ENCODE measurements at regions not wholly inside any gene's neighbourhood (a gene's known extent, or its start where the extent isn't known, plus 50 kb on each side); places are given as distances from the start of the nearest gene placed in this dataset.
"Not testable (repeated sequence)": the region's sequence is repeated elsewhere in the genome, so short reads cannot be mapped to it uniquely, and the experiment has no call there.

DNA sequence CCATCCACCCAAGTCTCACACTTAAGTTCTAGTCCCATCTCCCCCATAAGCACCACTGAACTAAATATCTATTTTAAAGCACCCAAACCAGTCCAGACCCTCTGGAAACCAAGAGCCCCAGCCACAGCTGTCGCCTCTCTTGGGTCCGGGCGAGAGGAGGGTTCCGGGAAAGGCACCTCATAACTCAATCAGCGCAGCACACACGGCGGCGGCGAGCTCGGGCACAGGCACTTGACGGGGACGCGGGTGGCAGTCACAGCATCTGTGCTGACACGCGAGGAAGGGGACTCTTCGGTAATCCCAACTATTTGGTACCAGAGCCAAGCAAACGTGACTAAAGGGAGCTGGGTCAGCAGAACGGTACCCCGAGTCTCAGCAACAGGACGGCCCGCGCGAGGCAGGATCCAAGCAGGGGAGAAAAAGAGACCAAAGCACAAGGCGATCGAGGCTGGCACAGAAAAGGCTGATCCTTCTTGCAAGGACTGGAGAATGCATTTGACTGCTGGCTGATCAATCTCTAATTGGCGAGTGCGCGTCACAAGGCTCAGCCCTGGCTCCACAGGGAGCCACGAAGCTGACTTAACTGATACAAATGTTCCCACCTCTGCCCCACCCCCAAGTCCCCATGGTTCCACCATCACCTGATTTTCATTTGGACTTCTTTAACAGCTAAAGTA, 470.7 kb downstream of the PCDH19 start:
- POLR2A ChIA-PET; H3K4me3 ChIP-seq (replicated peaks in 1 of 2; ENCODE audit: low read depth in 1 of 2, low read length in 2 of 2); H3K9me3 ChIP-seq (ENCODE audit: control insufficient read depth in 1 of 2, insufficient read depth in 1 of 2, low read depth in 1 of 2, low read length in 2 of 2); H2AFZ ChIP-seq (ENCODE audit: low read depth, low read length, poor library complexity, severe bottlenecking); RAD21 ChIA-PET (ENCODE audit: low non-redundant PET in 1 of 2, low total read pairs in 2 of 2, uncharacterized antibody in 2 of 2, unreplicated experiment in 2 of 2); DNase-seq (ENCODE audit: low read depth, low spot score); H4K20me1 ChIP-seq (ENCODE audit: insufficient read depth); H3K36me3 ChIP-seq (ENCODE audit: control insufficient read depth in 1 of 2, insufficient read depth in 2 of 2, low read length in 2 of 2); H3K9me2 ChIP-seq (ENCODE audit: insufficient read depth); intact Hi-C loops (cut with micrococcal nuclease); H3K9ac ChIP-seq (ENCODE audit: low read length); H3K79me2 ChIP-seq (ENCODE audit: insufficient read depth, low read length); ATAC-seq; H3K4me2 ChIP-seq (ENCODE audit: low read length); CTCF ChIA-PET; BruUV-seq (replicated peaks); H3K4me1 ChIP-seq (ENCODE audit: control insufficient read depth in 1 of 2, insufficient read depth in 2 of 2, low read length in 2 of 2); H3K27ac ChIP-seq (ENCODE audit: low read depth, low read length); H3K27me3 ChIP-seq (ENCODE audit: insufficient read depth, low read length): not testable (repeated sequence)

DNA sequence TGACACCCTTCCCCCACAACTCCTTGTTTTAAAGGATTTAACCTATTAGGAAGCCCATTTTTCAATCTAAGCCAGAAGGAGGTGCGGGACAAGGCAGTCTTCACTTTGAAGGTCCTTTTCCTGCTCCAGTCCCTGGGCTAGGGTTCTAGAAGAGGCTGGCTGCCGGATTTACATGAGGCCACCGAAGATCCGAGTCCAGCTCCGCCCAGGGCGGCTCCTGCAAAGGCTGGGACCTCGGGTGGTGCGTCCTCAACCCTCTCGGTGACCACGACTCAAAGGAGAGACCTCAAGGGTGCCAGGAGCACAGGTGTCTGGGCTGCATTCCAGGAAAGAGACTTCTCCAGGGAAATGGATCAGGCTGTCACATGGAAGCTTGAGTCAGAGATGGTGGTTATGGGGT, 471.6 kb downstream of the PCDH19 start:
- BruUV-seq (replicated peaks) = no TSS peak
- Histone ChIP-seq H3K9me3 (ENCODE audit: control insufficient read depth in 1 of 2, insufficient read depth in 1 of 2, low read depth in 1 of 2, low read length in 2 of 2) (no peaks in the 10 kb centered on the region), H2AFZ (ENCODE audit: low read depth, low read length, poor library complexity, severe bottlenecking) (no peak overlapping the region), H3K79me2 (ENCODE audit: insufficient read depth, low read length) (no peaks in the 10 kb centered on the region), H3K4me1 (ENCODE audit: control insufficient read depth in 1 of 2, insufficient read depth in 2 of 2, low read length in 2 of 2) (no peaks in the 10 kb centered on the region), H3K4me2 (ENCODE audit: low read length) (no peak overlapping the region), H3K9ac (ENCODE audit: low read length) (no peak overlapping the region), H3K27ac (ENCODE audit: low read depth, low read length) (no peak overlapping the region), H3K27me3 (ENCODE audit: insufficient read depth, low read length) (no peaks in the 10 kb centered on the region), H3K4me3 (replicated peaks in 1 of 2; ENCODE audit: low read depth in 1 of 2, low read length in 2 of 2) (no peak overlapping the region), H3K9me2 (ENCODE audit: insufficient read depth) (no peaks in the 10 kb centered on the region), H4K20me1 (ENCODE audit: insufficient read depth) (no peaks in the 10 kb centered on the region), H3K36me3 (ENCODE audit: control insufficient read depth in 1 of 2, insufficient read depth in 2 of 2, low read length in 2 of 2) (no peaks in the 10 kb centered on the region)
- CTCF ChIA-PET = no interaction called here
- ATAC-seq (no peak), DNase-seq (ENCODE audit: low read depth, low spot score) (no peak)
- TF ChIP-seq, protein P1, sequence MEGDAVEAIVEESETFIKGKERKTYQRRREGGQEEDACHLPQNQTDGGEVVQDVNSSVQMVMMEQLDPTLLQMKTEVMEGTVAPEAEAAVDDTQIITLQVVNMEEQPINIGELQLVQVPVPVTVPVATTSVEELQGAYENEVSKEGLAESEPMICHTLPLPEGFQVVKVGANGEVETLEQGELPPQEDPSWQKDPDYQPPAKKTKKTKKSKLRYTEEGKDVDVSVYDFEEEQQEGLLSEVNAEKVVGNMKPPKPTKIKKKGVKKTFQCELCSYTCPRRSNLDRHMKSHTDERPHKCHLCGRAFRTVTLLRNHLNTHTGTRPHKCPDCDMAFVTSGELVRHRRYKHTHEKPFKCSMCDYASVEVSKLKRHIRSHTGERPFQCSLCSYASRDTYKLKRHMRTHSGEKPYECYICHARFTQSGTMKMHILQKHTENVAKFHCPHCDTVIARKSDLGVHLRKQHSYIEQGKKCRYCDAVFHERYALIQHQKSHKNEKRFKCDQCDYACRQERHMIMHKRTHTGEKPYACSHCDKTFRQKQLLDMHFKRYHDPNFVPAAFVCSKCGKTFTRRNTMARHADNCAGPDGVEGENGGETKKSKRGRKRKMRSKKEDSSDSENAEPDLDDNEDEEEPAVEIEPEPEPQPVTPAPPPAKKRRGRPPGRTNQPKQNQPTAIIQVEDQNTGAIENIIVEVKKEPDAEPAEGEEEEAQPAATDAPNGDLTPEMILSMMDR (IDR thresholded peaks at IDR 0.05 in 2 of 3, conservative IDR thresholded peaks at IDR 0.05 in 1 of 3; ENCODE audit: borderline replicate concordance in 1 of 3, insufficient read depth in 1 of 3, low read depth in 2 of 3, low read length in 2 of 3) = no peak
- TF ChIP-seq EZH2phosphoT487 (IDR thresholded peaks at IDR 0.05; ENCODE audit: borderline replicate concordance) (no peak), RAD21 (IDR thresholded peaks at IDR 0.05; ENCODE audit: low read depth) (no peak), POLR2A (IDR thresholded peaks at IDR 0.05; ENCODE audit: borderline replicate concordance, extremely low read depth, insufficient read depth, insufficient read length) (no peak), FOSL1 (IDR thresholded peaks at IDR 0.05; ENCODE audit: low read depth) (no peak), YY1 (IDR thresholded peaks at IDR 0.05; ENCODE audit: extremely low read depth, insufficient replicate concordance, low read depth, low read length) (no peak), EGR1 (IDR thresholded peaks at IDR 0.05; ENCODE audit: low read depth) (no peak), CBX3 (IDR thresholded peaks at IDR 0.05; ENCODE audit: low read depth) (no peak), SP1 (IDR thresholded peaks at IDR 0.05; ENCODE audit: low read depth) (no peak), SIN3A (IDR thresholded peaks at IDR 0.05; ENCODE audit: low read depth) (no peak), EZH2 (IDR thresholded peaks at IDR 0.05) (no peak), JUND (IDR thresholded peaks at IDR 0.05) (no peak), POLR2AphosphoS5 (IDR thresholded peaks at IDR 0.05; ENCODE audit: low read depth, low read length) (no peak)
- TF ChIP-seq, protein P2, sequence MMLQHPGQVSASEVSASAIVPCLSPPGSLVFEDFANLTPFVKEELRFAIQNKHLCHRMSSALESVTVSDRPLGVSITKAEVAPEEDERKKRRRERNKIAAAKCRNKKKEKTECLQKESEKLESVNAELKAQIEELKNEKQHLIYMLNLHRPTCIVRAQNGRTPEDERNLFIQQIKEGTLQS (IDR thresholded peaks at IDR 0.05) = no peak
- TF ChIP-seq, protein P3, sequence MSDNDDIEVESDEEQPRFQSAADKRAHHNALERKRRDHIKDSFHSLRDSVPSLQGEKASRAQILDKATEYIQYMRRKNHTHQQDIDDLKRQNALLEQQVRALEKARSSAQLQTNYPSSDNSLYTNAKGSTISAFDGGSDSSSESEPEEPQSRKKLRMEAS (IDR thresholded peaks at IDR 0.05) = no peak
- TF ChIP-seq, protein P4, sequence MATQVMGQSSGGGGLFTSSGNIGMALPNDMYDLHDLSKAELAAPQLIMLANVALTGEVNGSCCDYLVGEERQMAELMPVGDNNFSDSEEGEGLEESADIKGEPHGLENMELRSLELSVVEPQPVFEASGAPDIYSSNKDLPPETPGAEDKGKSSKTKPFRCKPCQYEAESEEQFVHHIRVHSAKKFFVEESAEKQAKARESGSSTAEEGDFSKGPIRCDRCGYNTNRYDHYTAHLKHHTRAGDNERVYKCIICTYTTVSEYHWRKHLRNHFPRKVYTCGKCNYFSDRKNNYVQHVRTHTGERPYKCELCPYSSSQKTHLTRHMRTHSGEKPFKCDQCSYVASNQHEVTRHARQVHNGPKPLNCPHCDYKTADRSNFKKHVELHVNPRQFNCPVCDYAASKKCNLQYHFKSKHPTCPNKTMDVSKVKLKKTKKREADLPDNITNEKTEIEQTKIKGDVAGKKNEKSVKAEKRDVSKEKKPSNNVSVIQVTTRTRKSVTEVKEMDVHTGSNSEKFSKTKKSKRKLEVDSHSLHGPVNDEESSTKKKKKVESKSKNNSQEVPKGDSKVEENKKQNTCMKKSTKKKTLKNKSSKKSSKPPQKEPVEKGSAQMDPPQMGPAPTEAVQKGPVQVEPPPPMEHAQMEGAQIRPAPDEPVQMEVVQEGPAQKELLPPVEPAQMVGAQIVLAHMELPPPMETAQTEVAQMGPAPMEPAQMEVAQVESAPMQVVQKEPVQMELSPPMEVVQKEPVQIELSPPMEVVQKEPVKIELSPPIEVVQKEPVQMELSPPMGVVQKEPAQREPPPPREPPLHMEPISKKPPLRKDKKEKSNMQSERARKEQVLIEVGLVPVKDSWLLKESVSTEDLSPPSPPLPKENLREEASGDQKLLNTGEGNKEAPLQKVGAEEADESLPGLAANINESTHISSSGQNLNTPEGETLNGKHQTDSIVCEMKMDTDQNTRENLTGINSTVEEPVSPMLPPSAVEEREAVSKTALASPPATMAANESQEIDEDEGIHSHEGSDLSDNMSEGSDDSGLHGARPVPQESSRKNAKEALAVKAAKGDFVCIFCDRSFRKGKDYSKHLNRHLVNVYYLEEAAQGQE (IDR thresholded peaks at IDR 0.05; ENCODE audit: low read depth) = no peak
- intact Hi-C loops (cut with micrococcal nuclease) = no loop called here
- POLR2A ChIA-PET = no interaction called here
- RAD21 ChIA-PET (ENCODE audit: low non-redundant PET in 1 of 2, low total read pairs in 2 of 2, uncharacterized antibody in 2 of 2, unreplicated experiment in 2 of 2) = no interaction called here
